B cell (primary cell): ENCODE measurements at regions not wholly inside any gene's neighbourhood (a gene's known extent, or its start where the extent isn't known, plus 50 kb on each side); places are given as distances from the start of the nearest gene placed in this dataset.

Experiments
- EZH2 ChIP-seq: IDR thresholded peaks from 2 replicates; pipeline ENCODE4 v1.6.1; 2012; ENCODE audit warnings: borderline replicate concordance, low read depth, mild to moderate bottlenecking, moderate library complexity, low read length; ENCODE audit not compliant: insufficient read depth, poor library complexity, severe bottlenecking
- TF ChIP-seq, protein P1 (sequence below): fragments of 200-600 bp; IDR thresholded peaks from one replicate; pipeline ENCODE4 v1.8.0; 2022; ENCODE audit warnings: antibody characterized with exemption, mild to moderate bottlenecking

DNA sequence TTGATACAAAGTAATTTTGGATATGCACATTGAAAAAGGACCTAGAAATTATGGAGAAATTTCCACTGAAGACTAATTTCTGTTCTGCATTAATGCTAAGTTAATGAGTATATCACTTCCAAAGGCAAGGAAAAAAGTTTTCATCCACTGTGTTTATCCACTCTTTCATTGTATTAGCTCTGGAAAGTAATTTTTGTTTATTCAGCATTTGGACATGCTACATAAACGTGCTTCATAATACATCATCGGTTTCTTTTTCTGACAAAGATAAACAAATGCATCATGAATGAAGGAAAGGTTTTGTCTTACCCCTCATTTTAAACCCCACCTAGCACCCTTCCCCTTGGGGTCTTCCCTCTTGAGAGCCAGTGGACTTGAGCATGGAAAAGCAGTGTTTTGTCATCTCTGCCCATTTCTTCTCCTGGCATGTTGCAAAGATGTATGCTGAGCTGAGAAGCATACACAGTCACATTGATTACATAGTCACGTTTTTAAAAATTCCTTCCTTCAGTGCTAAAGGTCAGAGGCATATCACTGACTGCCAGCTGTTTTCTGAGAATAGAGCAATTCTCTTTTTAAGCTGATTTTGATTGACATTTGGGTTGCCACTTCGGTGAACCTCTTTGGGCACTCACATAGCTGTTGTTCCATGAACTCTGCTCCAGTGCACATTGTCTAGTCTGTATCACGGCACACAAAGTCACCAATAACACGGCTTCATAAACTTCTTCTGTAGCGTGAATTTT, 65.9 kb upstream of the C7orf33 start:
- TF ChIP-seq, protein P1, sequence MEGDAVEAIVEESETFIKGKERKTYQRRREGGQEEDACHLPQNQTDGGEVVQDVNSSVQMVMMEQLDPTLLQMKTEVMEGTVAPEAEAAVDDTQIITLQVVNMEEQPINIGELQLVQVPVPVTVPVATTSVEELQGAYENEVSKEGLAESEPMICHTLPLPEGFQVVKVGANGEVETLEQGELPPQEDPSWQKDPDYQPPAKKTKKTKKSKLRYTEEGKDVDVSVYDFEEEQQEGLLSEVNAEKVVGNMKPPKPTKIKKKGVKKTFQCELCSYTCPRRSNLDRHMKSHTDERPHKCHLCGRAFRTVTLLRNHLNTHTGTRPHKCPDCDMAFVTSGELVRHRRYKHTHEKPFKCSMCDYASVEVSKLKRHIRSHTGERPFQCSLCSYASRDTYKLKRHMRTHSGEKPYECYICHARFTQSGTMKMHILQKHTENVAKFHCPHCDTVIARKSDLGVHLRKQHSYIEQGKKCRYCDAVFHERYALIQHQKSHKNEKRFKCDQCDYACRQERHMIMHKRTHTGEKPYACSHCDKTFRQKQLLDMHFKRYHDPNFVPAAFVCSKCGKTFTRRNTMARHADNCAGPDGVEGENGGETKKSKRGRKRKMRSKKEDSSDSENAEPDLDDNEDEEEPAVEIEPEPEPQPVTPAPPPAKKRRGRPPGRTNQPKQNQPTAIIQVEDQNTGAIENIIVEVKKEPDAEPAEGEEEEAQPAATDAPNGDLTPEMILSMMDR, result no peak
- TF ChIP-seq EZH2, result no peak
